ENCODE measurements at regions not wholly inside any gene's neighbourhood (a gene's known extent, or its start where the extent isn't known, plus 50 kb on each side); places are given as distances from the start of the nearest gene placed in this dataset.

DNA sequence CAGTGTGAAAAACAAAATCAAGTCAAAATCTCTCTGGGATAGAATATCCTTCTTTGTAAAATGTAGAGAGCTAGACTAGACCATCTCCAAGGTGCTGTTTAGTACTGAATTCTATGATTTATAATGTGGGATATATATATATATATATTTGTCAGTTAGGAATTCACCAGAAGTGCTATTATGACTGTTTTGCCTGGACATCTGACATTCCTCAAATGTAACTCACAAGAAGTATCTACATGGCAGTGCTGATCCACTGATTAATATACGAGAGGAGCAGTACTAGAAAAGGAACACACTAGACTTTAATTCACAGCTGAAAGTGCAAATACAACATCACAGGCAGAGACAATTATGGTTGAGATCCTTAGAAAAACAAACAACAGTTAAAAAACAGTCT is 208.9 kb downstream of the GBA3 start:
- TF ChIP-seq, protein P1, sequence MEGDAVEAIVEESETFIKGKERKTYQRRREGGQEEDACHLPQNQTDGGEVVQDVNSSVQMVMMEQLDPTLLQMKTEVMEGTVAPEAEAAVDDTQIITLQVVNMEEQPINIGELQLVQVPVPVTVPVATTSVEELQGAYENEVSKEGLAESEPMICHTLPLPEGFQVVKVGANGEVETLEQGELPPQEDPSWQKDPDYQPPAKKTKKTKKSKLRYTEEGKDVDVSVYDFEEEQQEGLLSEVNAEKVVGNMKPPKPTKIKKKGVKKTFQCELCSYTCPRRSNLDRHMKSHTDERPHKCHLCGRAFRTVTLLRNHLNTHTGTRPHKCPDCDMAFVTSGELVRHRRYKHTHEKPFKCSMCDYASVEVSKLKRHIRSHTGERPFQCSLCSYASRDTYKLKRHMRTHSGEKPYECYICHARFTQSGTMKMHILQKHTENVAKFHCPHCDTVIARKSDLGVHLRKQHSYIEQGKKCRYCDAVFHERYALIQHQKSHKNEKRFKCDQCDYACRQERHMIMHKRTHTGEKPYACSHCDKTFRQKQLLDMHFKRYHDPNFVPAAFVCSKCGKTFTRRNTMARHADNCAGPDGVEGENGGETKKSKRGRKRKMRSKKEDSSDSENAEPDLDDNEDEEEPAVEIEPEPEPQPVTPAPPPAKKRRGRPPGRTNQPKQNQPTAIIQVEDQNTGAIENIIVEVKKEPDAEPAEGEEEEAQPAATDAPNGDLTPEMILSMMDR (IDR thresholded peaks at IDR 0.05), result no peak
- TF ChIP-seq POLR2A (IDR thresholded peaks at IDR 0.05), result no peak
